Bronchial epithelial cell (primary cell): ENCODE measurements at regions not wholly inside any gene's neighbourhood (a gene's known extent, or its start where the extent isn't known, plus 50 kb on each side); places are given as distances from the start of the nearest gene placed in this dataset.
A peak's percentile ranks its signal among the peaks of the same experiment; 100 is the strongest.

Experiments
- DNase-seq: peaks from one replicate; pipeline ENCODE4 v3.0.0-alpha.2; 2010; ENCODE audit warnings: low read depth
- FAIRE-seq: peaks from 2 replicates; lab custom pipeline; 2011; peaks lifted over from hg19 to GRCh38; lab: Jason Lieb, UNC
- H3K27me3 ChIP-seq: 2 replicates; pipeline ENCODE4 v1.5.1; 2011; ENCODE audit warnings: low read length; ENCODE audit not compliant: control insufficient read depth, insufficient read depth
- H3K36me3 ChIP-seq: 2 replicates; pipeline ENCODE4 v1.5.1; 2011; ENCODE audit warnings: low read length; ENCODE audit not compliant: control insufficient read depth, insufficient read depth
- H3K4me3 ChIP-seq: 2 replicates; pipeline ENCODE4 v1.5.1; 2011; ENCODE audit warnings: mild to moderate bottlenecking, low read depth, low read length, control low read depth
- CTCF ChIP-seq: IDR thresholded peaks from 2 replicates; pipeline ENCODE4 v1.5.1; 2011; ENCODE audit warnings: mild to moderate bottlenecking, moderate library complexity, low read length, control low read depth, inconsistent platforms; ENCODE audit not compliant: insufficient read depth, severe bottlenecking

GRCh38 chr2:144328938-144329337 lies 191.0 kb downstream of the ZEB2 start:
- Histone ChIP-seq H3K4me3 (no peak overlapping the region), H3K36me3 (no peaks in the 10 kb centered on the region), H3K27me3 (no peaks in the 10 kb centered on the region)
- no peak for TF ChIP-seq CTCF
- FAIRE-seq (no peak), DNase-seq (no peak)

- no peak for DNase-seq
- TF ChIP-seq CTCF, result no peak
These were observed 193.1 kb downstream of the ZEB2 start for GRCh38 chr2:144326825-144327224.

GRCh38 chr2:144325086-144325485 lies 194.8 kb downstream of the ZEB2 start:
- H3K4me3 ChIP-seq, result no peak overlapping the region
- H3K36me3 ChIP-seq, result no peaks in the 10 kb centered on the region
- FAIRE-seq (no peak), DNase-seq (no peak)
- no peaks in the 10 kb centered on the region for H3K27me3 ChIP-seq
- no peak for TF ChIP-seq CTCF

More at GRCh38 chr2:144326825-144327224, 193.1 kb downstream of the ZEB2 start:
- H3K27me3 ChIP-seq, result no peaks in the 10 kb centered on the region
- no peak overlapping the region for H3K4me3 ChIP-seq
- no peak for FAIRE-seq
- no peaks in the 10 kb centered on the region for H3K36me3 ChIP-seq

GRCh38 chr2:144324446-144325045 lies 195.4 kb downstream of the ZEB2 start:
- peak; percentile 23 for FAIRE-seq
- Histone ChIP-seq H3K36me3 (no peaks in the 10 kb centered on the region), H3K27me3 (no peaks in the 10 kb centered on the region), H3K4me3 (no peak overlapping the region)
- no peak for TF ChIP-seq CTCF
- DNase-seq, result peak; percentile 90

GRCh38 chr2:144323946-144324345 lies 196.0 kb downstream of the ZEB2 start:
- TF ChIP-seq CTCF, result no peak
- FAIRE-seq, result no peak

GRCh38 chr2:144322379-144322778 lies 197.5 kb downstream of the ZEB2 start:
- no peak for TF ChIP-seq CTCF
- H3K27me3 ChIP-seq, result no peaks in the 10 kb centered on the region
- H3K36me3 ChIP-seq, result no peaks in the 10 kb centered on the region
- FAIRE-seq (no peak), DNase-seq (no peak)
- no peak overlapping the region for H3K4me3 ChIP-seq

More at GRCh38 chr2:144323946-144324345, 196.0 kb downstream of the ZEB2 start:
- H3K36me3 ChIP-seq, result no peaks in the 10 kb centered on the region
- H3K27me3 ChIP-seq, result no peaks in the 10 kb centered on the region
- H3K4me3 ChIP-seq, result no peak overlapping the region
- DNase-seq, result peak; percentile 52
